ENCODE measurements at regions not wholly inside any gene's neighbourhood (a gene's known extent, or its start where the extent isn't known, plus 50 kb on each side); places are given as distances from the start of the nearest gene placed in this dataset.

- no peak for DNase-seq (ENCODE audit: extremely low spot score, unreplicated experiment)
- Mint-ChIP-seq H3K27me3 (ENCODE audit: unreplicated experiment) (no peaks in the 10 kb centered on the region), H3K4me1 (ENCODE audit: unreplicated experiment) (no peaks in the 10 kb centered on the region), H3K36me3 (ENCODE audit: unreplicated experiment) (no peaks in the 10 kb centered on the region), H3K9me3 (ENCODE audit: unreplicated experiment) (no peaks in the 10 kb centered on the region), H3K4me3 (ENCODE audit: unreplicated experiment) (no peak overlapping the region), H3K27ac (ENCODE audit: unreplicated experiment) (no peak overlapping the region)
- no peak for TF ChIP-seq CTCF (IDR thresholded peaks at IDR 0.05)
Measured at GRCh38 chr2:17306706-17307105, 211.5 kb downstream of the RAD51AP2 start.

GRCh38 chr2:17306219-17306618, 212.0 kb downstream of the RAD51AP2 start:
- H3K9me3 Mint-ChIP-seq (ENCODE audit: unreplicated experiment), result peaks cover 5% of the 10 kb centered on the region
- no peak overlapping the region for H3K27ac Mint-ChIP-seq (ENCODE audit: unreplicated experiment)
- no peaks in the 10 kb centered on the region for H3K36me3 Mint-ChIP-seq (ENCODE audit: unreplicated experiment)
- no peaks in the 10 kb centered on the region for H3K4me1 Mint-ChIP-seq (ENCODE audit: unreplicated experiment)
- H3K4me3 Mint-ChIP-seq (ENCODE audit: unreplicated experiment), result no peak overlapping the region
- H3K27me3 Mint-ChIP-seq (ENCODE audit: unreplicated experiment), result no peaks in the 10 kb centered on the region
- TF ChIP-seq CTCF (IDR thresholded peaks at IDR 0.05), result no peak
- DNase-seq (ENCODE audit: extremely low spot score, unreplicated experiment), result no peak

- peaks cover 11% of the 10 kb centered on the region for H3K9me3 Mint-ChIP-seq (ENCODE audit: unreplicated experiment)
- H3K36me3 Mint-ChIP-seq (ENCODE audit: unreplicated experiment), result no peaks in the 10 kb centered on the region
- H3K4me3 Mint-ChIP-seq (ENCODE audit: unreplicated experiment), result no peak overlapping the region
- no peak overlapping the region for H3K27ac Mint-ChIP-seq (ENCODE audit: unreplicated experiment)
- no peak for DNase-seq (ENCODE audit: extremely low spot score, unreplicated experiment)
- TF ChIP-seq CTCF (IDR thresholded peaks at IDR 0.05), result no peak
- H3K27me3 Mint-ChIP-seq (ENCODE audit: unreplicated experiment), result no peaks in the 10 kb centered on the region
- H3K4me1 Mint-ChIP-seq (ENCODE audit: unreplicated experiment), result no peaks in the 10 kb centered on the region
Measured at GRCh38 chr2:17303521-17303920, 214.7 kb downstream of the RAD51AP2 start.

- Mint-ChIP-seq H3K4me3 (ENCODE audit: unreplicated experiment) (no peak overlapping the region), H3K27ac (ENCODE audit: unreplicated experiment) (no peak overlapping the region), H3K27me3 (ENCODE audit: unreplicated experiment) (no peaks in the 10 kb centered on the region), H3K9me3 (ENCODE audit: unreplicated experiment) (peaks cover 11% of the 10 kb centered on the region), H3K36me3 (ENCODE audit: unreplicated experiment) (no peaks in the 10 kb centered on the region), H3K4me1 (ENCODE audit: unreplicated experiment) (no peaks in the 10 kb centered on the region)
- no peak for DNase-seq (ENCODE audit: extremely low spot score, unreplicated experiment)
- no peak for TF ChIP-seq CTCF (IDR thresholded peaks at IDR 0.05)
Measured at GRCh38 chr2:17303054-17303453, 215.2 kb downstream of the RAD51AP2 start.

GRCh38 chr2:17302281-17302680, 216.0 kb downstream of the RAD51AP2 start:
- no peaks in the 10 kb centered on the region for H3K36me3 Mint-ChIP-seq (ENCODE audit: unreplicated experiment)
- no peaks in the 10 kb centered on the region for H3K27me3 Mint-ChIP-seq (ENCODE audit: unreplicated experiment)
- H3K4me3 Mint-ChIP-seq (ENCODE audit: unreplicated experiment), result no peak overlapping the region
- H3K4me1 Mint-ChIP-seq (ENCODE audit: unreplicated experiment), result no peaks in the 10 kb centered on the region
- no peak for DNase-seq (ENCODE audit: extremely low spot score, unreplicated experiment)
- TF ChIP-seq CTCF (IDR thresholded peaks at IDR 0.05), result no peak
- peaks cover 11% of the 10 kb centered on the region for H3K9me3 Mint-ChIP-seq (ENCODE audit: unreplicated experiment)
- no peak overlapping the region for H3K27ac Mint-ChIP-seq (ENCODE audit: unreplicated experiment)

Measured in osteocyte (in vitro differentiated cells).